ENCODE measurements at regions not wholly inside any gene's neighbourhood (a gene's known extent, or its start where the extent isn't known, plus 50 kb on each side); places are given as distances from the start of the nearest gene placed in this dataset.
"Not testable (repeated sequence)": the region's sequence is repeated elsewhere in the genome, so short reads cannot be mapped to it uniquely, and the experiment has no call there.

GRCh38 chr2:89296820-89297398 is 605.4 kb downstream of the RPIA start:
- not testable (repeated sequence) for TF ChIP-seq POLR2A (IDR thresholded peaks at IDR 0.05)
- TF ChIP-seq, protein P1, sequence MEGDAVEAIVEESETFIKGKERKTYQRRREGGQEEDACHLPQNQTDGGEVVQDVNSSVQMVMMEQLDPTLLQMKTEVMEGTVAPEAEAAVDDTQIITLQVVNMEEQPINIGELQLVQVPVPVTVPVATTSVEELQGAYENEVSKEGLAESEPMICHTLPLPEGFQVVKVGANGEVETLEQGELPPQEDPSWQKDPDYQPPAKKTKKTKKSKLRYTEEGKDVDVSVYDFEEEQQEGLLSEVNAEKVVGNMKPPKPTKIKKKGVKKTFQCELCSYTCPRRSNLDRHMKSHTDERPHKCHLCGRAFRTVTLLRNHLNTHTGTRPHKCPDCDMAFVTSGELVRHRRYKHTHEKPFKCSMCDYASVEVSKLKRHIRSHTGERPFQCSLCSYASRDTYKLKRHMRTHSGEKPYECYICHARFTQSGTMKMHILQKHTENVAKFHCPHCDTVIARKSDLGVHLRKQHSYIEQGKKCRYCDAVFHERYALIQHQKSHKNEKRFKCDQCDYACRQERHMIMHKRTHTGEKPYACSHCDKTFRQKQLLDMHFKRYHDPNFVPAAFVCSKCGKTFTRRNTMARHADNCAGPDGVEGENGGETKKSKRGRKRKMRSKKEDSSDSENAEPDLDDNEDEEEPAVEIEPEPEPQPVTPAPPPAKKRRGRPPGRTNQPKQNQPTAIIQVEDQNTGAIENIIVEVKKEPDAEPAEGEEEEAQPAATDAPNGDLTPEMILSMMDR (IDR thresholded peaks at IDR 0.05): not testable (repeated sequence)
